CD14-positive monocyte (primary cell): ENCODE measurements at regions not wholly inside any gene's neighbourhood (a gene's known extent, or its start where the extent isn't known, plus 50 kb on each side); places are given as distances from the start of the nearest gene placed in this dataset.

Source experiments
- DNase-seq, 3 donors: peaks; one replicate each; pipeline ENCODE4 v3.0.0-alpha.2; 2011 to 2022
- H2AFZ ChIP-seq: 2 replicates; pipeline ENCODE4 v1.6.0; 2012; ENCODE audit warnings: mild to moderate bottlenecking, low read depth, low read length, inconsistent platforms; ENCODE audit not compliant: insufficient read depth, poor library complexity, severe bottlenecking
- H3K27ac ChIP-seq, 2 donors: 1 replicate in 1 of 2; 2 replicates in 1 of 2; pipeline ENCODE4 v1.5.1; 2012 to 2013; ENCODE audit warnings: low read length in 2 of 2, control low read depth in 1 of 2, inconsistent platforms in 1 of 2, low read depth in 1 of 2, mild to moderate bottlenecking in 1 of 2
- H3K27me3 ChIP-seq, 2 donors: one replicate each; pipeline versions ENCODE4 v1.6.0 to v1.6.1; 2011 to 2013; ENCODE audit warnings: low read length in 2 of 2; ENCODE audit not compliant: control insufficient read depth in 2 of 2, insufficient read depth in 2 of 2
- H3K36me3 ChIP-seq, 2 donors: replicated peaks in 1 of 2; 1 replicate in 1 of 2; 2 replicates in 1 of 2; pipeline versions ENCODE4 v1.5.1 to v1.6.1; 2012 to 2013; ENCODE audit warnings: low read length in 2 of 2, control low read depth in 1 of 2, inconsistent platforms in 1 of 2, mild to moderate bottlenecking in 1 of 2; ENCODE audit not compliant: insufficient read depth in 2 of 2, control insufficient read depth in 1 of 2
- H3K4me1 ChIP-seq, 2 donors: 1 replicate in 1 of 2; 2 replicates in 1 of 2; pipeline versions ENCODE4 v1.5.1 to v1.6.1; 2012 to 2013; ENCODE audit warnings: low read length in 2 of 2, control low read depth in 1 of 2, inconsistent platforms in 1 of 2, mild to moderate bottlenecking in 1 of 2, moderate library complexity in 1 of 2; ENCODE audit not compliant: insufficient read depth in 2 of 2, control insufficient read depth in 1 of 2
- H3K4me2 ChIP-seq: replicated peaks from 2 replicates; pipeline ENCODE3; 2012; ENCODE audit warnings: low read length, moderate library complexity, mild to moderate bottlenecking; ENCODE audit not compliant: poor library complexity, severe bottlenecking; ENCODE audit errors: extremely low read depth
- H3K4me3 ChIP-seq, 3 experiments: fragments of 200-600 bp in 1 of 3; sonication (generic) in 1 of 3; replicated peaks in 1 of 3; 1 replicate in 2 of 3; 2 replicates in 1 of 3; pipeline ENCODE4 v1.5.1; 2011 to 2013; ENCODE audit warnings: low read length in 3 of 3, mild to moderate bottlenecking in 3 of 3, control low read depth in 2 of 3, low read depth in 2 of 3, inconsistent platforms in 1 of 3, moderate library complexity in 1 of 3
- H3K79me2 ChIP-seq: 2 replicates; pipeline ENCODE4 v1.6.0; 2012; ENCODE audit warnings: mild to moderate bottlenecking, control low read depth, inconsistent platforms, low read length, moderate library complexity; ENCODE audit not compliant: insufficient read depth
- H3K9ac ChIP-seq: 2 replicates; pipeline ENCODE4 v1.6.0; 2017; ENCODE audit warnings: low read length, mild to moderate bottlenecking; ENCODE audit not compliant: insufficient read depth, poor library complexity, severe bottlenecking
- H3K9me3 ChIP-seq, 2 donors: replicated peaks in 1 of 2; 1 replicate in 1 of 2; 2 replicates in 1 of 2; pipeline versions ENCODE4 v1.5.1 to v1.6.1; 2012 to 2013; ENCODE audit warnings: low read length in 2 of 2, control low read depth in 1 of 2; ENCODE audit not compliant: control insufficient read depth in 1 of 2, insufficient read depth in 1 of 2
- H4K20me1 ChIP-seq: 2 replicates; pipeline ENCODE4 v1.6.0; 2012; ENCODE audit warnings: mild to moderate bottlenecking, low read length, control low read depth, moderate library complexity; ENCODE audit not compliant: insufficient read depth
- H3K27ac Mint-ChIP-seq, 7 donors: one replicate each; pipeline ENCODE4 v1.8.0; 2020; ENCODE audit warnings: mild to moderate bottlenecking in 7 of 7, mixed read lengths in 7 of 7, moderate library complexity in 6 of 7, inconsistent platforms in 2 of 7
- H3K27me3 Mint-ChIP-seq, 3 donors: one replicate each; pipeline ENCODE4 v1.8.0; 2021 to 2022; ENCODE audit warnings: low read depth in 3 of 3, mild to moderate bottlenecking in 3 of 3, mixed read lengths in 3 of 3, moderate library complexity in 3 of 3, inconsistent platforms in 1 of 3
- H3K36me3 Mint-ChIP-seq, 2 donors: one replicate each; pipeline ENCODE4 v1.8.0; 2020; ENCODE audit warnings: mixed read lengths in 2 of 2, inconsistent platforms in 1 of 2, mild to moderate bottlenecking in 1 of 2
- H3K4me1 Mint-ChIP-seq: one replicate; pipeline ENCODE4 v1.8.0; 2020; ENCODE audit warnings: mild to moderate bottlenecking, mixed read lengths
- H3K4me3 Mint-ChIP-seq, 2 donors: one replicate each; pipeline ENCODE4 v1.8.0; 2020; ENCODE audit warnings: mild to moderate bottlenecking in 2 of 2, mixed read lengths in 2 of 2, moderate library complexity in 1 of 2
- H3K9me3 Mint-ChIP-seq, 7 donors: one replicate each; pipeline ENCODE4 v1.8.0; 2020 to 2022; ENCODE audit warnings: mixed read lengths in 7 of 7, mild to moderate bottlenecking in 6 of 7, moderate library complexity in 6 of 7, inconsistent platforms in 2 of 7
- CTCF ChIP-seq: fragments of 200-600 bp; IDR thresholded peaks from one replicate; pipeline ENCODE4 v1.8.0; 2022; ENCODE audit warnings: antibody characterized with exemption, mild to moderate bottlenecking
- WGBS: methylation state at CpG from one replicate; pipeline ENCODE4 v1.1.5; 2013; ENCODE audit warnings: missing lambda C conversion rate; ENCODE audit not compliant: insufficient coverage; 5-methylcytosine and 5-hydroxymethylcytosine counted together
- intact Hi-C, 2 donors: fragments of 100-400 bp; cut with micrococcal nuclease; formaldehyde crosslinking; loops; one replicate each; pipeline versions ENCODE4 v1.15.0 to v1.15.1; 2023

DNA sequence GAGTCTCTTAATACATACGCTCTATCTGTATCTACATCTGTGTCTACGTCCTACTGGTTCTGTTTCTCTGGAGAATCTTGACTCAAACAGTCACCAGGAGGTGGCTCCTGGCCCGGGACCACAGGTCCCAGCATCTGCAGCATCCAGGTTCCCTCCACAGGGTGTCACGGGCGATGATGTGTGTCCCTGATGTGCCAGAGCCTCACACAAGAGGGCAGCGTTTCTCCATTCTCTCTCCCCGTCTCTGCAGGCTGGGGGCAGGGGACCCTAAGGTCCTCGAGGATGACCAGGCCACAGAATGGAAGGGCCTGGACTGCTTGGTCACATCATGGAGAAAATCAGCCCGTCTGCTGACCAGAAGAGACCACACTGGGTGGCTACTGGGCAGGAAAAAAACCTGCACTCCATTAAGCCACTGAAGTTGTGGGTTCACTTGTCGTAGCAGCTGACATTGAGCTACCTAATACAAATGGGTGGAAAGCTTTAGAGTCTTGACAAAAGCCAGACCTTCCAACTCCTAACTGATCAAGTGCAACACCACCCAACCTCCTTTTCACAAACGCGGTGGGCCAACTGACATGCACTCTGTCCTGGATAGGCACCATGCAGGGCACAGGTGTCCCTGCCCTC, 392.5 kb downstream of the CTTN start:
- Histone ChIP-seq H3K4me3 (no peak overlapping the region), H3K27ac (no peak overlapping the region), H3K79me2 (no peaks in the 10 kb centered on the region), H3K36me3 (no peaks in the 10 kb centered on the region), H3K4me1 (no peaks in the 10 kb centered on the region), H3K27me3 (no peaks in the 10 kb centered on the region), H3K9me3 (peaks cover 15 to 29% of the 10 kb centered on the region in 2 donors), H3K9ac (no peak overlapping the region), H2AFZ (no peak overlapping the region), H4K20me1 (no peaks in the 10 kb centered on the region), H3K4me2 (no peak overlapping the region)
- intact Hi-C loops = no loop called here
- no peak overlapping the region for H3K4me3 Mint-ChIP-seq
- H3K27ac Mint-ChIP-seq = no peak overlapping the region
- WGBS = 92% methylated on average over 10 of the region's 12 CpGs
- peaks cover 0 to 8% (median 4%) of the 10 kb centered on the region in 3 donors for H3K27me3 Mint-ChIP-seq
- TF ChIP-seq CTCF = no peak
- H3K9me3 Mint-ChIP-seq = peaks cover 12 to 40% (median 21%) of the 10 kb centered on the region in 7 donors
- H3K36me3 Mint-ChIP-seq = no peaks in the 10 kb centered on the region
- H3K4me1 Mint-ChIP-seq = no peaks in the 10 kb centered on the region
- DNase-seq = no peak

DNA sequence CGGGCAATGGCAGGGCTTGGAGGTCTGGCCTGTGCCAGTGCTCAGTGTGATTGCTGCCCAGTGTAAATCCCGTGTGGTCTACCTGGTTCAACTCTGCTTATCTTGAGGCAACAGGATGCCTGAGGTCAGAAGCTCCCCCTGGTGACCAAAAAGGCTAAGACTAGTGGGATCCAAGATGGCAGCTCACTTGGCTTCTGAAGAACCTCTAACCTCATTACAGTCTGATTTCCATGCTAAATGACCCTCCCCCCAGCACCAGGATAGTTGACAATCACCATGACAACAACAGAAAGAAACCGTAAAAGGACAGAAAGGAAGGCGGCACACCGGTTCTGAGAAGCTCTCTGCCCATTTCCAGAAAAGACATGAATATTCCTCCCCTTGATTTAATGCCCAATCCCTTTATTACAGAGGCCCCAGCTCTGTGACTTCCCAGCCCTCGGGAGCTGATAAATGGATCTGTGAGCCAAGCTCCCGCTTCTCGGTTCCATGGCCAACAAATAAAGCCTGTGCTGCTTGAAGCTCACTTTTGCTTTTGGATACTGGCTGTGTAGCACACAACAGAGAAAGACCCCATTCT, 398.4 kb downstream of the CTTN start:
- Histone ChIP-seq H2AFZ (no peak overlapping the region), H3K79me2 (no peaks in the 10 kb centered on the region), H3K9ac (no peak overlapping the region), H3K4me1 (no peaks in the 10 kb centered on the region), H3K27me3 (no peaks in the 10 kb centered on the region), H3K36me3 (no peaks in the 10 kb centered on the region), H3K9me3 (peaks cover 23 to 36% of the 10 kb centered on the region in 2 donors), H3K27ac (no peak overlapping the region), H4K20me1 (no peaks in the 10 kb centered on the region), H3K4me2 (no peak overlapping the region), H3K4me3 (no peak overlapping the region)
- H3K4me1 Mint-ChIP-seq = no peaks in the 10 kb centered on the region
- no peak overlapping the region for H3K4me3 Mint-ChIP-seq
- H3K9me3 Mint-ChIP-seq = peaks cover 22 to 45% (median 28%) of the 10 kb centered on the region in 7 donors
- intact Hi-C loops = no loop called here
- WGBS = 94% methylated on average over 8 of the region's 8 CpGs
- TF ChIP-seq CTCF = no peak
- no peak overlapping the region for H3K27ac Mint-ChIP-seq
- H3K36me3 Mint-ChIP-seq = no peaks in the 10 kb centered on the region
- DNase-seq = no peak
- peaks cover 1 to 5% (median 2%) of the 10 kb centered on the region in 3 donors for H3K27me3 Mint-ChIP-seq
